AG09309 (cell line): ENCODE measurements at regions not wholly inside any gene's neighbourhood (a gene's known extent, or its start where the extent isn't known, plus 50 kb on each side); places are given as distances from the start of the nearest gene placed in this dataset.

Experiments
- DNase-seq: peaks from one replicate; pipeline ENCODE4 v3.0.0-alpha.2; 2010; ENCODE audit warnings: low read depth
- H3K4me3 ChIP-seq: 2 replicates; pipeline ENCODE4 v1.5.1; 2011; ENCODE audit warnings: mild to moderate bottlenecking, low read depth, low read length, moderate library complexity; ENCODE audit not compliant: control insufficient read depth
- CTCF ChIP-seq: IDR thresholded peaks from 2 replicates; pipeline ENCODE4 v1.5.1; 2011; ENCODE audit warnings: mild to moderate bottlenecking, low read depth, low read length, inconsistent platforms; ENCODE audit not compliant: insufficient read depth, control insufficient read depth; ENCODE audit errors: missing control alignments

- no peak overlapping the region for H3K4me3 ChIP-seq
- TF ChIP-seq CTCF, result no peak
- DNase-seq, result no peak
These were observed 214.6 kb upstream of the CNR1 start for GRCh38 chr6:88380618-88381288.

DNA sequence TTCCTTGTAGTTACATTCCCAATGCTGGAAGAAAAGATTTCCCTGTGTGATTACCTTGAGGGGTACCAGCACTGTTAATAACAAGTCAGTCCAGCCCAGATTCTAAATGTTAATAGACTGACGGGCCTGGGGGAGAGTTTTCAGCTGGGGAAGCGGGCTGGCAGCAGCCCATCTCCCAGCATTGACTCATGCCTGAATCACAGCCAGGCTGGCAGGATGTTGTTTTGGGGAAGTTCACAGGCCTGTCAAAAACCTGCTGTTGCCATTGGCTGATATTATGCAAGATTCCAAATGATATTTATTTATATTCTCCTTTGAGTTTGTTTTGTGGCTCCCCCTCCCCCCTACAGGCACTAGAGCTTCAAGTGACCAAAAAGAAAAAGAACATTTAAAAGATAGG is 213.9 kb upstream of the CNR1 start:
- no peak overlapping the region for H3K4me3 ChIP-seq
- no peak for TF ChIP-seq CTCF
- DNase-seq, result peak; percentile 4

DNA sequence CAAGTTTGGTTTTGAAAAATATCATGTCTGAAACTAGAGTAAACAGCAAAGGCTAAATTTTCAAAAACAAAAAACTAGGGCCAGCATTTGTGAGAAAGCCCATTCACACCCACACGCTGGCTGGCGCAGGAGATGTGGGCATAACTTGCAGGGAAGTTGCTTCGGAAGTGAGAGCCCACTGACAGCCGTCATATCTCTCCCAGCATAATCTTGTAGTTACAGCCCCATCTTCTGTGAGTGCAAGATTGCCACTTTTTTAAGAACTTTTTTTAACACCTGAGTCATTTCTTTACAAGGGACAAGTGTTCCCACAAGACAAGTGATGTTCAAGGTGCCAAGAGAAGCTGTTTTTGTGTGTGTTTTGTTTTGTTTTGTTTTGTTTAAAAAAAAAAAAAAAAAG is 212.5 kb upstream of the CNR1 start:
- no peak for DNase-seq
- no peak overlapping the region for H3K4me3 ChIP-seq
- no peak for TF ChIP-seq CTCF

DNA sequence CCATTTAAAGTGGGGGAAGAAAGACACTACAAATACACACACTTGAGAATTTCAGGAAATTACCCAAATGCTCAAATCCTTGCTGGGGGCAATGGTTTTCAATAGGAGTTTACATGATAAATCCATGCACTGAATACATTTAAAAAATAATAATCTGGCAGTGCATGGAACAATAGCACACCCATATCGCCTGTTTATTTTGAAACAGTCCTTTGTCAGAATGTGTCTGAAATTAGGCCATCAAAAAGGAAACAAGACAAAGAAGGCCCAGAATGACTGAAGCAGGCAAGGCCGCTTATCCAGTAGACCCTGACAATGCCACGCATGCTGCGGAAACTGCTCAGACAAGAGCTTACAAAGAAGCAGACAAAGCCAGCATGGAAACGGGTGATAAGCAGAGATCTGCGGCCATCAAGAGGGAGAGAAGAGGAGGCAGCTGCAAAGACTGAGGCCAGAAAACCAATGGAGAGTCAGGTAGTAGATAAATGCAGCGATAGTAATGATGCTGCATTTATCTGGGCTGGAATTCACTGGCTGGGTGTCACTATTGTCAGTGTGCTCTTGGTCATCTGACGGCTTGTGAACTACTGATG is 211.9 kb upstream of the CNR1 start:
- H3K4me3 ChIP-seq, result no peak overlapping the region
- no peak for TF ChIP-seq CTCF
- DNase-seq, result no peak

GRCh38 chr6:88376768-88377387 is 210.7 kb upstream of the CNR1 start:
- DNase-seq, result peak; percentile 24
- no peak overlapping the region for H3K4me3 ChIP-seq
- no peak for TF ChIP-seq CTCF

GRCh38 chr6:88376197-88376596 is 210.1 kb upstream of the CNR1 start:
- TF ChIP-seq CTCF, result no peak
- H3K4me3 ChIP-seq, result no peak overlapping the region
- DNase-seq, result no peak

GRCh38 chr6:88374553-88374952 is 208.4 kb upstream of the CNR1 start:
- no peak for DNase-seq
- H3K4me3 ChIP-seq, result no peak overlapping the region
- TF ChIP-seq CTCF, result no peak
